K562 (cell line): ENCODE measurements at regions not wholly inside any gene's neighbourhood (a gene's known extent, or its start where the extent isn't known, plus 50 kb on each side); places are given as distances from the start of the nearest gene placed in this dataset.

Experiments used
- ATAC-seq: fragments of 200-7000 bp; cut with Tn5 transposase; 3 replicates; pipeline ENCODE4 v1.9.1; 2020; ENCODE audit warnings: moderate library complexity
- BruUV-seq: library from RNA; stranded (reverse); fragments of 400-500 nt; replicated peaks from 2 replicates; lab custom pipeline; 2021; lab: Mats Ljungman, UMichigan
- CTCF ChIA-PET: fragments of 300-600 bp; formaldehyde crosslinking; extraction: SDS; loops from one replicate; lab custom pipeline; 2021; ENCODE audit warnings: low intra/inter-chr PET ratio; lab: Yijun Ruan, JAX
- POLR2A ChIA-PET: fragments of 300-600, 350-650 bp; sonication (Branson Sonifier 250); formaldehyde crosslinking; extraction: SDS; loops from one replicate; lab custom pipeline; 2021; ENCODE audit warnings: antibody characterized with exemption, inconsistent platforms; lab: Yijun Ruan, JAX
- DNase-seq, 4 experiments: peaks; one replicate each; pipeline versions ENCODE4 v3.0.0 to v3.0.0-alpha.2; 2011 to 2018; ENCODE audit warnings: low spot score in 3 of 4, mixed read lengths in 3 of 4; ENCODE audit errors: extremely low read depth in 1 of 4
- FAIRE-seq: peaks from 2 replicates; lab custom pipeline; 2011; peaks lifted over from hg19 to GRCh38; lab: Jason Lieb, UNC
- H2AFZ ChIP-seq: 2 replicates; pipeline ENCODE4 v1.6.0; 2011; ENCODE audit warnings: low read depth, low read length, control low read depth, inconsistent platforms
- H3K27ac ChIP-seq: fragments of 200-600 bp; 3 replicates; pipeline ENCODE4 v1.8.0; 2011; ENCODE audit warnings: low read depth, mild to moderate bottlenecking, control low read depth, inconsistent platforms, low read length, moderate library complexity, mixed read lengths; ENCODE audit errors: extremely low read depth
- H3K27me3 ChIP-seq, 2 experiments: fragments of 300-600 bp in 1 of 2; 2 replicates in 1 of 2; 3 replicates in 1 of 2; pipeline versions ENCODE4 v1.6.0 to v1.8.0; 2011; ENCODE audit warnings: inconsistent platforms in 2 of 2, low read length in 2 of 2, mild to moderate bottlenecking in 1 of 2, mixed read lengths in 1 of 2, moderate library complexity in 1 of 2; ENCODE audit not compliant: control insufficient read depth in 2 of 2, insufficient read depth in 2 of 2
- H3K36me3 ChIP-seq: fragments of 300-600 bp; 3 replicates; pipeline ENCODE4 v1.8.0; 2011; ENCODE audit warnings: mild to moderate bottlenecking, low read length, inconsistent platforms; ENCODE audit not compliant: control insufficient read depth, insufficient read depth
- H3K4me1 ChIP-seq, 2 experiments: fragments of 200-600 bp in 1 of 2; replicated peaks in 1 of 2; 2 replicates in 1 of 2; 3 replicates in 1 of 2; pipeline versions ENCODE4 v1.5.1 to v1.8.0; 2011; ENCODE audit warnings: inconsistent platforms in 2 of 2, low read length in 2 of 2, mild to moderate bottlenecking in 1 of 2, mixed read lengths in 1 of 2, moderate library complexity in 1 of 2; ENCODE audit not compliant: control insufficient read depth in 2 of 2, insufficient read depth in 2 of 2
- H3K4me2 ChIP-seq: 2 replicates; pipeline ENCODE4 v1.6.1; 2011; ENCODE audit warnings: low read length, control low read depth, inconsistent platforms, mixed read lengths; ENCODE audit not compliant: insufficient read depth
- H3K4me3 ChIP-seq: fragments of 200-600 bp; sonication (generic), shearing (Covaris generic); 2 replicates; pipeline ENCODE4 v1.5.1; 2016; ENCODE audit warnings: control low read depth, inconsistent platforms
- H3K79me2 ChIP-seq: fragments of 200-600 bp; 3 replicates; pipeline ENCODE4 v1.8.0; 2011; ENCODE audit warnings: low read length, inconsistent platforms; ENCODE audit not compliant: control insufficient read depth, insufficient read depth
- H3K9ac ChIP-seq, 2 experiments: 2 replicates each; pipeline versions ENCODE4 v1.6.0 to v1.6.1; 2011; ENCODE audit warnings: low read depth in 2 of 2, low read length in 2 of 2, control low read depth in 1 of 2, inconsistent platforms in 1 of 2, mild to moderate bottlenecking in 1 of 2, mixed read lengths in 1 of 2; ENCODE audit not compliant: insufficient read depth in 1 of 2
- H3K9me1 ChIP-seq: one replicate; pipeline ENCODE4 v1.6.0; 2011; ENCODE audit warnings: inconsistent platforms, mild to moderate bottlenecking, low read length, moderate library complexity; ENCODE audit not compliant: control insufficient read depth, insufficient read depth
- H3K9me3 ChIP-seq: replicated peaks from 2 replicates; pipeline ENCODE4 v1.5.1; 2011; ENCODE audit warnings: low read depth, low read length, inconsistent platforms; ENCODE audit not compliant: control insufficient read depth, insufficient read depth
- H4K20me1 ChIP-seq: replicated peaks from 2 replicates; pipeline ENCODE4 v1.6.1; 2011; ENCODE audit warnings: low read length, inconsistent platforms, mixed read lengths; ENCODE audit not compliant: control insufficient read depth, insufficient read depth
- CREB1 ChIP-seq, 2 experiments: sonication (generic) in 1 of 2; formaldehyde crosslinking in 1 of 2; IDR thresholded peaks; 2 replicates each; pipeline versions ENCODE4 v1.6.1 to v1.8.0; 2012 to 2022; ENCODE audit warnings: inconsistent platforms in 1 of 2, mild to moderate bottlenecking in 1 of 2, missing genetic modification reagents in 1 of 2, moderate library complexity in 1 of 2
- NR2C1 ChIP-seq, 2 experiments: fragments of 450-650 bp; IDR thresholded peaks; 2 replicates each; pipeline ENCODE4 v1.6.1; 2017; ENCODE audit warnings: mild to moderate bottlenecking in 2 of 2, antibody characterized with exemption in 1 of 2, inconsistent platforms in 1 of 2, missing compliant biosample characterization in 1 of 2, missing genetic modification characterization in 1 of 2
- PCBP1 ChIP-seq: fragments of 200-400 bp; formaldehyde crosslinking; IDR thresholded peaks from 2 replicates; pipeline ENCODE4 v1.6.1; 2018; ENCODE audit warnings: mild to moderate bottlenecking, low read depth, low read length; ENCODE audit not compliant: poor library complexity, severe bottlenecking
- PCBP2 ChIP-seq: fragments of 200-400 bp; formaldehyde crosslinking; IDR thresholded peaks from 2 replicates; pipeline ENCODE4 v1.6.1; 2018; ENCODE audit warnings: low read length, low read depth, mild to moderate bottlenecking, moderate library complexity; ENCODE audit not compliant: poor library complexity, severe bottlenecking
- ZNF12 ChIP-seq: sonication (generic); formaldehyde crosslinking; IDR thresholded peaks from 2 replicates; pipeline ENCODE4 v1.4.0; 2020; ENCODE audit warnings: mild to moderate bottlenecking, missing genetic modification reagents
- ZNF263 ChIP-seq: sonication (generic); formaldehyde crosslinking; IDR thresholded peaks from 2 replicates; pipeline ENCODE4 v1.8.0; 2022; ENCODE audit warnings: mild to moderate bottlenecking, missing genetic modification reagents, borderline replicate concordance
- WGBS: fragments of 100-300 bp; shearing (Covaris generic); methylation state at CpG from one replicate; pipeline ENCODE4 v1.1.6; 2016; ENCODE audit warnings: low coverage, mixed read lengths; ENCODE audit not compliant: insufficient coverage; ENCODE audit errors: missing lambda C conversion rate; 5-methylcytosine and 5-hydroxymethylcytosine counted together
- in situ Hi-C: fragments of 300-500 bp; cut with MboI; formaldehyde crosslinking; loops from 4 replicates; pipeline ENCODE4 v1.15.0; 2018; ENCODE audit warnings: inconsistent platforms, mixed read lengths
- intact Hi-C: fragments of 100-400 bp; cut with micrococcal nuclease; formaldehyde crosslinking; loops from 2 replicates; pipeline ENCODE4 v1.14.2; 2022
- TF ChIP-seq, protein P1 (sequence below): fragments of 250-450 bp; sonication (Bioruptor Pico); IDR thresholded peaks from 2 replicates; pipeline ENCODE4 v1.8.0; 2021; ENCODE audit warnings: moderate library complexity, mild to moderate bottlenecking, inconsistent platforms

DNA sequence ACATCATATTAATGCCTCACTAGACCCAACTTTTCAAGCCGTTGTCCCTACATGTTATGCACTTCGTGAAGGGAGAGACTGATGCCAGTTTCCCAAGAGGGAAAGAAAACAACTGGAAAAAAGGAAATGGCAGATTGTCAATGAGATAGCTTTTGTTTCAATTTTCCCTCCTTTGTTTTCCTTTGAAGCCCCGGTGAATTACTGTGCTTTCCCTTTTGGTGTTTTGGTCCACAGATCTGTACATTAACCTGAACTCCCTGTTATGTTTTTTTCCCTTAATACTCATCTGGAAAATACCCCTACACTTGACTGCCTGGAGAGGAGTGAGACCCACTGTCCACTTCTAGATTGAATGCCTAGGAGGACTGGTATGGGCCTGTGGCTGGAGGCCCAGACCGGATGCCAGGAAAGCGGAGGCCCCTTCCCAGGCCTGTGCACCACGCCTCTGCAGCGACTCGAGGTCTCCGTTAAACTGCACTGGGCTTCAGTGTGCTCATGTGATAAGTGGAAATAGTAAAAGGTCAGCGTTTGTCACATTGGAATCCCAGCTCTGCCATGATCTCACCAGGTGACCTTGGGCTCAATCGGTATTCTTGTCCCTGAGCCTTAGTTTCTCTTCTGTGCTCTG, 106.4 kb downstream of the GATA6 start:
- in situ Hi-C loops = no loop called here

DNA sequence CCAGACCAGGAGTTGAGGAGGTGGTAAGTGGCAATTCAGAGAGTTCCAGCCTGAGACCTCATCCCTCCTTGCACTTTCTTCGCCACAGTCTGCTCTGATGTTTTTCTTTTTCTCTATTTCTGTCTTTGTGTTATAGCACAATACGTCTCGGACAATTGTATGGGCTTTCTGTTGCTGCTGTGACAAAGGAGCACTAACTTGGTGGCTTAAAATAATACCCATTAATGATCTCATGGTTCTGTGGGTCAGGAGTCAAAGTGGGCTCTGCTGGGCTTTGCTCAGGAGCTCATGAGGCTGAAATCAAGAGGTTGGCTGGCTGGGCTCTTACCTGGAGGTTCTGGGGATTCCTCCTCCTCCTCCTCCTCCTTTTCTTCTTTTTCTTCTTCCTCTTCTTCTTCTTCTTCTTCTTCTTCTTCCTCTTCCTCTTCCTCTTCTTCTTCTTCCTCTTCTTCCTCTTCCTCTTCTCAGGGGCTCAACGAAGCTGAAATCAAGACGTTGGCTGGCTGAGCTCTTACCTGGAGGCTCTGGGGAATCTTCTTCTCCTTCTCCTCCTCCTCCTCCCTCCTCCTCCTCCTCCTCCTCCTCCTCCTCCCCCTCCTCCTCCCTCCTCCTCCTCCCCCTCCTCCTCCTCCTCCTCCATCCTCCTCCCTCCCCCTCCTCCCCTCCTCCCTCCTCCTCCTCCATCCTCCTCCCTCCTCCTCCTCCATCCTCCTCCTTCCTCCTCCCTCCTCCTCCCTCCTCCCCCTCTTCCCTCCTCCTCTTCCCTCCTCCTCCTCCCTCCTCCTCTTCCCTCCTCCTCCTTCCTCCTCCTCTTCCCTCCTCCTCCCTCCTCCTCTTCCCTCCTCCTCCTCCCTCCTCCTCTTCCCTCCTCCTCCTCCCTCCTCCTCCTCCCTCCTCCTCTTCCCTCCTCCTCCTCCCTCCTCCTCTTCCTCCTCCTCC, 104.0 kb downstream of the GATA6 start:
- H2AFZ ChIP-seq = no peak overlapping the region
- no peak overlapping the region for H3K4me2 ChIP-seq
- in situ Hi-C loops (no loop called here), intact Hi-C loops (loop anchor here (10.0 kb wide), 1 partner anchor 59 kb away; no protein-coding TSS in a partner anchor)
- no peaks in the 10 kb centered on the region for H3K4me1 ChIP-seq
- no peak for ATAC-seq
- no peak for DNase-seq
- ChIA-PET CTCF (no interaction called here), POLR2A (interaction anchor here (0.7 to 1.3 kb wide), 2 partner anchors 9 to 109 kb away, joined by 3 to 7 read pairs; no protein-coding TSS in a partner anchor)
- FAIRE-seq = no peak
- peaks cover 5 to 11% of the 10 kb centered on the region in 2 experiments; a peak in 3 of 5 replicates for H3K27me3 ChIP-seq
- no peaks in the 10 kb centered on the region for H3K9me3 ChIP-seq
- no peaks in the 10 kb centered on the region for H3K9me1 ChIP-seq
- no peaks in the 10 kb centered on the region for H4K20me1 ChIP-seq
- WGBS = 2% methylated on average over 3 of the region's 5 CpGs
- H3K4me3 ChIP-seq = no peak overlapping the region
- no peak for TF ChIP-seq CREB1 (IDR thresholded peaks at IDR 0.05)
- TF ChIP-seq CREB1 (CRISPR knock-in tag; IDR thresholded peaks at IDR 0.05) = no peak
- TF ChIP-seq, protein P1, sequence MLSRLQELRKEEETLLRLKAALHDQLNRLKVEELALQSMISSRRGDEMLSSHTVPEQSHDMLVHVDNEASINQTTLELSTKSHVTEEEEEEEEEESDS = no peak
- TF ChIP-seq ZNF263 (CRISPR knock-in tag) = peak; percentile 94
- TF ChIP-seq PCBP2 = peak; percentile 70
- TF ChIP-seq PCBP1 = peak; percentile 81
- 0 out of 2 replicates have a peak, but pooled peaks have one; percentile 31 for TF ChIP-seq ZNF12 (CRISPR knock-in tag)
- no peaks in the 10 kb centered on the region for H3K36me3 ChIP-seq
- no peak overlapping the region for H3K27ac ChIP-seq
- no peak overlapping the region for H3K9ac ChIP-seq
- H3K79me2 ChIP-seq = no peaks in the 10 kb centered on the region
- BruUV-seq = no TSS peak

More for the DNA sequence above, 106.4 kb downstream of the GATA6 start:
- no TSS peak for BruUV-seq
- Histone ChIP-seq H3K27me3 (peaks cover 8 to 16% of the 10 kb centered on the region in 2 experiments; a peak in 4 of 5 replicates), H4K20me1 (no peaks in the 10 kb centered on the region), H3K9me1 (no peaks in the 10 kb centered on the region), H3K4me2 (no peak overlapping the region), H3K36me3 (no peaks in the 10 kb centered on the region), H3K9ac (no peak overlapping the region), H2AFZ (no peak overlapping the region), H3K4me1 (no peaks in the 10 kb centered on the region), H3K9me3 (no peaks in the 10 kb centered on the region), H3K79me2 (no peaks in the 10 kb centered on the region), H3K4me3 (no peak overlapping the region), H3K27ac (no peak overlapping the region)
- DNase-seq (no peak), ATAC-seq (peak; percentile 45; the same call in 2 of the 3 replicates), FAIRE-seq (no peak)
- CTCF ChIA-PET = no interaction called here
- intact Hi-C loops = loop anchor here (10.0 kb wide), 1 partner anchor 61 kb away; no protein-coding TSS in a partner anchor
- WGBS = 17% methylated on average over 10 of the region's 11 CpGs
- TF ChIP-seq PCBP2 = no peak
- no peak for TF ChIP-seq NR2C1 (IDR thresholded peaks at IDR 0.05)
- 0 out of 2 replicates have a peak, but pooled peaks have one; percentile 22 for TF ChIP-seq NR2C1 (tag; IDR thresholded peaks at IDR 0.05)
- POLR2A ChIA-PET = no interaction called here
